HL-60 (cell line): ENCODE measurements at regions not wholly inside any gene's neighbourhood (a gene's known extent, or its start where the extent isn't known, plus 50 kb on each side); places are given as distances from the start of the nearest gene placed in this dataset.

Experiments
- DNase-seq, 2 experiments: peaks; one replicate each; pipeline ENCODE4 v3.0.0-alpha.2; 2010 to 2020; ENCODE audit warnings: low read depth in 1 of 2, low spot score in 1 of 2
- H3K27ac ChIP-seq: fragments of 250-450 bp; sonication (Bioruptor Pico); replicated peaks from 2 replicates; pipeline ENCODE4 v1.5.1; 2020; ENCODE audit warnings: mild to moderate bottlenecking, moderate library complexity
- H3K27me3 ChIP-seq: fragments of 250-450 bp; sonication (Bioruptor Pico); 2 replicates; pipeline ENCODE4 v1.5.1; 2021; ENCODE audit warnings: mild to moderate bottlenecking, moderate library complexity; ENCODE audit not compliant: insufficient read depth, poor library complexity, severe bottlenecking
- H3K4me3 ChIP-seq: replicated peaks from 2 replicates; pipeline ENCODE4 v1.5.1; 2011; ENCODE audit warnings: mild to moderate bottlenecking, control low read depth, low read length; ENCODE audit not compliant: insufficient read depth
- CTCF ChIP-seq: IDR thresholded peaks from one replicate; pipeline ENCODE4 v1.5.1; 2011; ENCODE audit warnings: low read length, control low read depth, inconsistent platforms; ENCODE audit not compliant: insufficient read depth
- GABPA ChIP-seq: IDR thresholded peaks from 2 replicates; pipeline ENCODE4 v1.6.1; 2012; ENCODE audit warnings: low read depth
- POLR2AphosphoS5 ChIP-seq: IDR thresholded peaks from 2 replicates; pipeline ENCODE4 v1.6.1; 2012; ENCODE audit warnings: low read depth
- REST ChIP-seq: IDR thresholded peaks from 2 replicates; pipeline ENCODE4 v1.6.1; 2012; ENCODE audit warnings: low read depth; ENCODE audit not compliant: insufficient replicate concordance
- SPI1 ChIP-seq: IDR thresholded peaks from 2 replicates; pipeline ENCODE4 v1.6.1; 2012; ENCODE audit warnings: low read depth, mild to moderate bottlenecking, borderline replicate concordance

- no peak overlapping the region for H3K4me3 ChIP-seq
- H3K27ac ChIP-seq = no peak overlapping the region
- H3K27me3 ChIP-seq = no peaks in the 10 kb centered on the region
- TF ChIP-seq GABPA (no peak), SPI1 (no peak), POLR2AphosphoS5 (no peak), CTCF (no peak), REST (no peak)
- DNase-seq = no peak
Observed at GRCh38 chr9:88739373-88739772, 204.4 kb downstream of the NXNL2 start.

- Histone ChIP-seq H3K27ac (no peak overlapping the region), H3K4me3 (no peak overlapping the region), H3K27me3 (no peaks in the 10 kb centered on the region)
- DNase-seq = no peak
- TF ChIP-seq REST (no peak), CTCF (no peak), POLR2AphosphoS5 (no peak), GABPA (no peak), SPI1 (no peak)
Observed at GRCh38 chr9:88740844-88741243, 205.9 kb downstream of the NXNL2 start.

- Histone ChIP-seq H3K27ac (no peak overlapping the region), H3K4me3 (no peak overlapping the region), H3K27me3 (no peaks in the 10 kb centered on the region)
- TF ChIP-seq CTCF = no peak
- TF ChIP-seq SPI1 = no peak
- no peak for TF ChIP-seq REST
- no peak for TF ChIP-seq POLR2AphosphoS5
- TF ChIP-seq GABPA = no peak
- peak; percentile 4 to 12 for DNase-seq
Observed at GRCh38 chr9:88741335-88741734, 206.4 kb downstream of the NXNL2 start.
